Peyer's patch (tissue), 4 donors: ENCODE measurements at regions not wholly inside any gene's neighbourhood (a gene's known extent, or its start where the extent isn't known, plus 50 kb on each side); places are given as distances from the start of the nearest gene placed in this dataset.

Experiments used
- POLR2A ChIP-seq, 2 donors: fragments of 450-650 bp; IDR thresholded peaks; one replicate each; pipeline ENCODE4 v1.5.1; 2017; ENCODE audit warnings: antibody characterized with exemption in 2 of 2, mild to moderate bottlenecking in 2 of 2, moderate library complexity in 2 of 2
- TF ChIP-seq, protein P1 (sequence below), 6 experiments: fragments of 450-650 bp in 4 of 6; fragments of 200-600 bp in 2 of 6; sonication (generic) in 1 of 6; IDR thresholded peaks; one replicate each; pipeline ENCODE4 v1.5.1; 2017 to 2019; ENCODE audit warnings: antibody characterized with exemption in 6 of 6, mild to moderate bottlenecking in 3 of 6, moderate library complexity in 1 of 6

DNA sequence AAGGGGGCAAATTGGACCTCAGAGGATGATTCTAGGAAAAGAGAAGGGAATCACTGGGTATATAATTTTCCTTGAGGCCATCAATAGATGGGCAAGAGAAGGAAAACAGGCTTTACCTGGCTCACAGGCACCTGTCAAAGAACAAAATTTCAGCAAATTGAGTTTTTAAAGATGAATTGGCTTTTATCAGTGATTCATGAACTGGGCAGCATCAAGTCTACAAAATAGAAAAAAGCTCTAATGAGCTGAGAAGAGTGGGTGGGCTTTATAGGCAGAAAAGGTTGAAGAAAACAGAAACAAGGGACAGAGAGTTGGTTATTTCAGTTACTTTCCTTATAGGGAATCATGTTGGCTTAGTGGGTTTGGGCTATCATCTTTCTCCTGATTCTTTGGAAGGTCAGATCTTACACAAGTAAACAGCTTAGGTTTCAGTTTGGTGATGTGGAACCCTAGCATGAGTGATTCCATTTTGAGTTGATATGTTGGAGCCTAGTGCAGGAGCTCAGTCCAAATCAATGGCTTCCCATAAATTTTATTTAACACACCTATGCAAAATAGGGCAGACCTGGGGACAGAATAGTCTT lies 120.7 kb upstream of the MED14 start:
- TF ChIP-seq, protein P1, sequence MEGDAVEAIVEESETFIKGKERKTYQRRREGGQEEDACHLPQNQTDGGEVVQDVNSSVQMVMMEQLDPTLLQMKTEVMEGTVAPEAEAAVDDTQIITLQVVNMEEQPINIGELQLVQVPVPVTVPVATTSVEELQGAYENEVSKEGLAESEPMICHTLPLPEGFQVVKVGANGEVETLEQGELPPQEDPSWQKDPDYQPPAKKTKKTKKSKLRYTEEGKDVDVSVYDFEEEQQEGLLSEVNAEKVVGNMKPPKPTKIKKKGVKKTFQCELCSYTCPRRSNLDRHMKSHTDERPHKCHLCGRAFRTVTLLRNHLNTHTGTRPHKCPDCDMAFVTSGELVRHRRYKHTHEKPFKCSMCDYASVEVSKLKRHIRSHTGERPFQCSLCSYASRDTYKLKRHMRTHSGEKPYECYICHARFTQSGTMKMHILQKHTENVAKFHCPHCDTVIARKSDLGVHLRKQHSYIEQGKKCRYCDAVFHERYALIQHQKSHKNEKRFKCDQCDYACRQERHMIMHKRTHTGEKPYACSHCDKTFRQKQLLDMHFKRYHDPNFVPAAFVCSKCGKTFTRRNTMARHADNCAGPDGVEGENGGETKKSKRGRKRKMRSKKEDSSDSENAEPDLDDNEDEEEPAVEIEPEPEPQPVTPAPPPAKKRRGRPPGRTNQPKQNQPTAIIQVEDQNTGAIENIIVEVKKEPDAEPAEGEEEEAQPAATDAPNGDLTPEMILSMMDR (IDR thresholded peaks at IDR 0.05), result no peak
- TF ChIP-seq POLR2A (IDR thresholded peaks at IDR 0.05), result no peak
